Colonic mucosa (tissue), 4 donors: ENCODE measurements at regions not wholly inside any gene's neighbourhood (a gene's known extent, or its start where the extent isn't known, plus 50 kb on each side); places are given as distances from the start of the nearest gene placed in this dataset.

ENCODE experiments used
- DNase-seq: peaks from one replicate; pipeline ENCODE4 v3.0.0-alpha.2; 2020
- H3K27ac ChIP-seq: fragments of 200-600 bp; one replicate; pipeline ENCODE4 v1.8.0; 2021
- H3K27me3 ChIP-seq: fragments of 200-600 bp; one replicate; pipeline ENCODE4 v1.8.0; 2021
- H3K36me3 ChIP-seq: fragments of 200-600 bp; one replicate; pipeline ENCODE4 v1.8.0; 2021
- H3K4me1 ChIP-seq: fragments of 200-600 bp; one replicate; pipeline ENCODE4 v1.8.0; 2021; ENCODE audit warnings: mild to moderate bottlenecking
- H3K4me3 ChIP-seq: fragments of 200-600 bp; one replicate; pipeline ENCODE4 v1.8.0; 2021
- H3K9ac ChIP-seq, 2 donors: one replicate each; pipeline ENCODE4 v1.7.0; 2013; ENCODE audit warnings: control low read depth in 2 of 2, low read depth in 2 of 2, low read length in 2 of 2
- H3K9me3 ChIP-seq: fragments of 200-600 bp; one replicate; pipeline ENCODE4 v1.8.0; 2021
- CTCF ChIP-seq: fragments of 200-600 bp; IDR thresholded peaks from one replicate; pipeline ENCODE4 v1.8.0; 2022; ENCODE audit warnings: antibody characterized with exemption, mild to moderate bottlenecking
- intact Hi-C: fragments of 100-400 bp; cut with DNase I; formaldehyde crosslinking; loops from one replicate; pipeline ENCODE4 v1.14.1; 2022
- donor health status: healthy.
- donor health status: DM: no; HTN: no; CAD: no.
- donor health status: DM: no; HTN: no; CAD: no.

- Histone ChIP-seq H3K27me3 (no peaks in the 10 kb centered on the region), H3K4me3 (no peak overlapping the region), H3K9ac (no peak overlapping the region), H3K27ac (no peak overlapping the region), H3K4me1 (no peaks in the 10 kb centered on the region), H3K36me3 (no peaks in the 10 kb centered on the region), H3K9me3 (no peaks in the 10 kb centered on the region)
- intact Hi-C loops = no loop called here
- DNase-seq = no peak
- no peak for TF ChIP-seq CTCF
Observed at GRCh38 chr21:16081304-16081703, 351.5 kb downstream of the USP25 start.

- H3K4me1 ChIP-seq = no peaks in the 10 kb centered on the region
- H3K9me3 ChIP-seq = no peaks in the 10 kb centered on the region
- no peak overlapping the region for H3K27ac ChIP-seq
- H3K27me3 ChIP-seq = no peaks in the 10 kb centered on the region
- peak; percentile 34 for TF ChIP-seq CTCF
- intact Hi-C loops = no loop called here
- no peak overlapping the region for H3K9ac ChIP-seq
- no peak overlapping the region for H3K4me3 ChIP-seq
- DNase-seq = no peak
- no peaks in the 10 kb centered on the region for H3K36me3 ChIP-seq
Observed at GRCh38 chr21:16082038-16082816, 352.4 kb downstream of the USP25 start.

GRCh38 chr21:16084776-16085364, 355.1 kb downstream of the USP25 start:
- Histone ChIP-seq H3K4me1 (no peaks in the 10 kb centered on the region), H3K9ac (no peak overlapping the region), H3K4me3 (no peak overlapping the region), H3K36me3 (no peaks in the 10 kb centered on the region), H3K27ac (no peak overlapping the region), H3K9me3 (no peaks in the 10 kb centered on the region), H3K27me3 (no peaks in the 10 kb centered on the region)
- DNase-seq = no peak
- intact Hi-C loops = no loop called here
- no peak for TF ChIP-seq CTCF

GRCh38 chr21:16085421-16085820, 355.6 kb downstream of the USP25 start:
- intact Hi-C loops = no loop called here

GRCh38 chr21:16086121-16086520, 356.3 kb downstream of the USP25 start:
- no peaks in the 10 kb centered on the region for H3K36me3 ChIP-seq
- no peak overlapping the region for H3K27ac ChIP-seq
- no peak overlapping the region for H3K4me3 ChIP-seq
- no peak for DNase-seq
- no peaks in the 10 kb centered on the region for H3K4me1 ChIP-seq
- TF ChIP-seq CTCF = no peak
- intact Hi-C loops = no loop called here
- no peak overlapping the region for H3K9ac ChIP-seq
- no peaks in the 10 kb centered on the region for H3K9me3 ChIP-seq
- no peaks in the 10 kb centered on the region for H3K27me3 ChIP-seq

More at GRCh38 chr21:16085421-16085820, 355.6 kb downstream of the USP25 start:
- H3K36me3 ChIP-seq = no peaks in the 10 kb centered on the region
- H3K9ac ChIP-seq = no peak overlapping the region
- H3K4me1 ChIP-seq = no peaks in the 10 kb centered on the region
- no peaks in the 10 kb centered on the region for H3K27me3 ChIP-seq
- DNase-seq = no peak
- no peaks in the 10 kb centered on the region for H3K9me3 ChIP-seq
- H3K27ac ChIP-seq = no peak overlapping the region
- H3K4me3 ChIP-seq = no peak overlapping the region
- no peak for TF ChIP-seq CTCF
